RWPE2 (cell line): ENCODE measurements at regions not wholly inside any gene's neighbourhood (a gene's known extent, or its start where the extent isn't known, plus 50 kb on each side); places are given as distances from the start of the nearest gene placed in this dataset.

ENCODE experiments used
- ATAC-seq: fragments of 200-7000 bp; cut with Tn5 transposase; 3 replicates; pipeline ENCODE4 v1.9.1; 2021; ENCODE audit warnings: low read depth
- DNase-seq: peaks from one replicate; pipeline ENCODE4 v3.0.0-alpha.2; 2020; ENCODE audit warnings: low spot score
- H3K27ac ChIP-seq: fragments of 450-650 bp; 2 replicates; pipeline ENCODE4 v1.5.1; 2017; ENCODE audit warnings: mild to moderate bottlenecking; ENCODE audit not compliant: poor library complexity, severe bottlenecking
- H3K27me3 ChIP-seq: fragments of 250-450 bp; sonication (Bioruptor Pico); 2 replicates; pipeline ENCODE4 v1.5.1; 2021; ENCODE audit warnings: mild to moderate bottlenecking, moderate library complexity; ENCODE audit not compliant: insufficient read depth, poor library complexity, severe bottlenecking
- H3K36me3 ChIP-seq: fragments of 250-450 bp; sonication (Bioruptor Pico); 2 replicates; pipeline ENCODE4 v1.5.1; 2020; ENCODE audit warnings: low read depth, mild to moderate bottlenecking, moderate library complexity
- H3K4me1 ChIP-seq: fragments of 250-450 bp; sonication (Bioruptor Pico); 2 replicates; pipeline ENCODE4 v1.5.1; 2021; ENCODE audit warnings: mild to moderate bottlenecking, moderate library complexity; ENCODE audit not compliant: insufficient read depth, poor library complexity, severe bottlenecking
- H3K4me3 ChIP-seq: fragments of 250-450 bp; sonication (Bioruptor Pico); 2 replicates; pipeline ENCODE4 v1.5.1; 2021; ENCODE audit warnings: mild to moderate bottlenecking, moderate library complexity; ENCODE audit not compliant: severe bottlenecking
- H3K9me3 ChIP-seq: fragments of 250-450 bp; sonication (Bioruptor Pico); 2 replicates; pipeline ENCODE4 v1.5.1; 2021; ENCODE audit warnings: mild to moderate bottlenecking, moderate library complexity; ENCODE audit not compliant: severe bottlenecking
- TF ChIP-seq, protein P1 (sequence below): fragments of 450-650 bp; IDR thresholded peaks from one replicate; pipeline ENCODE4 v1.5.1; 2017; ENCODE audit warnings: mild to moderate bottlenecking, moderate library complexity; ENCODE audit not compliant: poor library complexity, severe bottlenecking

DNA sequence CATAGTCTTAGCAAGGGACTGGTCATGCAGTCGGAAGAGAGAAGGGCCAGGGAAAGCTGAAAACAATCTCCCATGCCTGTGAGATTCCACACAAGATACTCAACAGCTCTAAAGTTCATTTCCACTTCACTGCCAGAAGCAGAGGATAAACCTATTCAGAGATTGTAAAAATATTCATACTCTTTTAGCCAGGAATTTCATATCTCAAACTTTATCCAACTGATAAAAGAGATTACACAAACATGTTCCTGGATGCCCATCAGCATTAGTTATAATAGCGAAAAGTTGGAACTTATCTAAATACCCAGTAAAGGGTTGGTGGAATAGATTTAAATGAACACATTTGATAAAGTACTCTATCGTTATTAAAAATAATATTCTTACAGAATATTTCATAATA is 75.2 kb upstream of the ARHGEF3 start:
- Histone ChIP-seq H3K9me3 (no peaks in the 10 kb centered on the region), H3K27me3 (no peaks in the 10 kb centered on the region), H3K4me3 (no peak overlapping the region), H3K27ac (no peak overlapping the region), H3K4me1 (peaks cover 4% of the 10 kb centered on the region), H3K36me3 (no peaks in the 10 kb centered on the region)
- DNase-seq: no peak
- ATAC-seq: no peak
- TF ChIP-seq, protein P1, sequence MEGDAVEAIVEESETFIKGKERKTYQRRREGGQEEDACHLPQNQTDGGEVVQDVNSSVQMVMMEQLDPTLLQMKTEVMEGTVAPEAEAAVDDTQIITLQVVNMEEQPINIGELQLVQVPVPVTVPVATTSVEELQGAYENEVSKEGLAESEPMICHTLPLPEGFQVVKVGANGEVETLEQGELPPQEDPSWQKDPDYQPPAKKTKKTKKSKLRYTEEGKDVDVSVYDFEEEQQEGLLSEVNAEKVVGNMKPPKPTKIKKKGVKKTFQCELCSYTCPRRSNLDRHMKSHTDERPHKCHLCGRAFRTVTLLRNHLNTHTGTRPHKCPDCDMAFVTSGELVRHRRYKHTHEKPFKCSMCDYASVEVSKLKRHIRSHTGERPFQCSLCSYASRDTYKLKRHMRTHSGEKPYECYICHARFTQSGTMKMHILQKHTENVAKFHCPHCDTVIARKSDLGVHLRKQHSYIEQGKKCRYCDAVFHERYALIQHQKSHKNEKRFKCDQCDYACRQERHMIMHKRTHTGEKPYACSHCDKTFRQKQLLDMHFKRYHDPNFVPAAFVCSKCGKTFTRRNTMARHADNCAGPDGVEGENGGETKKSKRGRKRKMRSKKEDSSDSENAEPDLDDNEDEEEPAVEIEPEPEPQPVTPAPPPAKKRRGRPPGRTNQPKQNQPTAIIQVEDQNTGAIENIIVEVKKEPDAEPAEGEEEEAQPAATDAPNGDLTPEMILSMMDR: no peak

DNA sequence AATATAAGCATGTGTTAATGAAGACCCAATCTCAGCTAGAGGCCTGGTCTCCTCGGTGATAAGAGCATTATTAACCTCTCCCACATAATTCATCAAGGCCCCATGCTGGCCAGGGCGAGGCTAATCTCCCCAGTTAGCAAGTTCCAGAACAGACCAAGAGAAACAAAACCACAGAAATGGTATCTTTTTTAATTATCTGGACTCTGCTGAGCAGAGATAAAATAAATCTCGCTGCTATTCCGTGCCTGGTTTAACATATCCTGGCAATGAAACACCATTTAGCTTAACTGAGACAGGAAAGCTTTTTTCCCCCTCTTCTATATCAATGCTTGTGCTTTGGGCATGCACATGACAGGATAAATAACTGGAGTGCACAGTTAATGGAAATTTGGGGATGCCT is 72.5 kb upstream of the ARHGEF3 start:
- H3K9me3 ChIP-seq: no peaks in the 10 kb centered on the region
- H3K36me3 ChIP-seq: no peaks in the 10 kb centered on the region
- no peaks in the 10 kb centered on the region for H3K27me3 ChIP-seq
- TF ChIP-seq, protein P1: no peak
- no peak for DNase-seq
- H3K4me1 ChIP-seq: peaks cover 8% of the 10 kb centered on the region
- H3K4me3 ChIP-seq: no peak overlapping the region
- no peak for ATAC-seq
- H3K27ac ChIP-seq: no peak overlapping the region

DNA sequence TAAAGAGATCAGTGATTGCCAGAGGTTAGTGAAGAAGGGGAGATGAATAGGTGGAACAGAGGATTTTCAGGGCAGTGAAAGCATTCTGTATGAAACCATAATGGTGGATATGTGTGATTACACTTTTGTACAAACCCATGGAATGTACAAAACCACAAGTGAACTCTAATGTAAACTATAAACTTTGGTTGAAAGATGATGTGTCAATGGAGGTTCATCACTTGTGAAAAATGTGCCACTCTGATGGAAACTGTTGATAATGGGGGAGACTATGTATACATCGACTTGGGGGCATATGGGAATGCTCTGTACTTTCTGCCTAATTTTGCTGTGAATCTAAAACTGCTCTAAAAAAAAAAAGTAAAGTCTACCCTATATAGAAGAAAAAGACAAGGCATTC is 68.7 kb upstream of the ARHGEF3 start:
- Histone ChIP-seq H3K27ac (no peak overlapping the region), H3K36me3 (no peaks in the 10 kb centered on the region), H3K9me3 (no peaks in the 10 kb centered on the region), H3K4me3 (no peak overlapping the region), H3K27me3 (no peaks in the 10 kb centered on the region), H3K4me1 (peaks cover 5% of the 10 kb centered on the region)
- TF ChIP-seq, protein P1: no peak
- ATAC-seq: peak; percentile 33; the same call in 1 of the 3 replicates
- no peak for DNase-seq

DNA sequence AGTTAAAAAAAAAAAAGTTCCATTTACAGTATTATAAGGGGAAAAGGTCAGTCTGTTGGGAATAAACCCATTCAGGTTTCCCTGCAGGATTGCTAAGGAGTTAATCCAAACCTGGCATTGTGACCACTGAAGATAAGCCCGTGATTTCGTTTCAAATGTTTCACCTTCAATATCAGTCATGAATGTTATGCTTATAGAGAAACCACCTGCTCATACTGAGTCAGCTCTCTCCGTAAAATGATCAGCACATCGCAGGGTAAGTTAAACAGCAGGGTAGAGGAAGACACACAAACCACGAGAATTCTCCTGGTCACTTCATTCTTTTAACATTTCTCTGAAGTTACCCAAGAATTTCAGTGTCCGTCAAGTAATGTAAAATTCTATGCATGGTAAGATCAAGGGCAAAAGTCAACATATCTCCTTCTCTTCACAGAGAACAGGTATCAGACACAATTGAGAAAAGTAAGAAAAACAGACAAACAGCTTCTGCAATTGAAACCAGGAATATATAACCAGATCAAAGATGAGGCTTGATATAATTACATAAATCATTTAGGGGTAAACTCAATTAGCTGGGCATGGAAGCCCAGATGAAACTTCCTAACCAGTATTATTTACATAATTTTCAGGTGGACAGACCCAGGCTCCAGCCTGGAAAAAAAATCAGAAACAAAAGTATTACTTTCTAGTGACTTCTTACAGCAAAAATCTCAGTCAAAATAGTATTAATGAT is 67.6 kb upstream of the ARHGEF3 start:
- Histone ChIP-seq H3K27me3 (no peaks in the 10 kb centered on the region), H3K4me3 (no peak overlapping the region), H3K9me3 (no peaks in the 10 kb centered on the region), H3K36me3 (no peaks in the 10 kb centered on the region), H3K4me1 (peaks cover 5% of the 10 kb centered on the region), H3K27ac (no peak overlapping the region)
- DNase-seq (no peak), ATAC-seq (no peak)
- TF ChIP-seq, protein P1: no peak

DNA sequence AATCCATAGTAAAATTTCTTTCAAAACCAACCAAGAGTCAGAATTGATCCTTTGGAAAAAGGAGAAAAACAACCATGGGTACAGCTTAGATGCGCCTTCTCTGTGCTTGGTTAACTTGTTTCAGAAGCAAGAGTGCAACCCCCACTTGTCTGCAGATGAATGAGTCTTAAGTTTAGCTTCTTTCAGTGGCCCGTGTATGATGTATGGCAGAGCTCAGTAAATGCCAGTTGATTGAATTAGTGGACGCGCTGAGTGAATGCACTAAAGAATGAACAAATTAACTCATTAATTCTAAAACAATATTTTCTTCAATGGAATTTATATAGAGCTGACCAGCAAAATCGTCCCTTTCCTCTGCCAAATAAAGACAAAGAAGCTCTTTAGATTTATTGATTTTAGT is 67.0 kb upstream of the ARHGEF3 start:
- Histone ChIP-seq H3K9me3 (no peaks in the 10 kb centered on the region), H3K4me3 (no peak overlapping the region), H3K27me3 (no peaks in the 10 kb centered on the region), H3K36me3 (no peaks in the 10 kb centered on the region), H3K4me1 (peaks cover 5% of the 10 kb centered on the region), H3K27ac (no peak overlapping the region)
- TF ChIP-seq, protein P1: no peak
- DNase-seq (no peak), ATAC-seq (no peak)
